ENCODE measurements at regions not wholly inside any gene's neighbourhood (a gene's known extent, or its start where the extent isn't known, plus 50 kb on each side); places are given as distances from the start of the nearest gene placed in this dataset.

- Histone ChIP-seq H3K4me1 (peaks cover 6% of the 10 kb centered on the region), H3K36me3 (no peaks in the 10 kb centered on the region), H3K27me3 (no peaks in the 10 kb centered on the region), H3K4me3 (no peak overlapping the region), H3K9me3 (no peaks in the 10 kb centered on the region), H3K27ac (no peak overlapping the region)
- intact Hi-C loops (cut with DNase I): no loop called here
- TF ChIP-seq CTCF (IDR thresholded peaks at IDR 0.05) (no peak), POLR2AphosphoS5 (IDR thresholded peaks at IDR 0.05; ENCODE audit: insufficient read depth in 1 of 2, low read depth in 1 of 2) (no peak), POLR2A (IDR thresholded peaks at IDR 0.05) (no peak)
- no peak for DNase-seq (ENCODE audit: extremely low spot score in 2 of 2)
Measured at GRCh38 chr3:194009019-194009418, 126.9 kb upstream of the HES1 start.

- H3K27me3 ChIP-seq: no peaks in the 10 kb centered on the region
- H3K27ac ChIP-seq: no peak overlapping the region
- H3K9me3 ChIP-seq: no peaks in the 10 kb centered on the region
- intact Hi-C loops (cut with DNase I): no loop called here
- no peak overlapping the region for H3K4me3 ChIP-seq
- TF ChIP-seq POLR2AphosphoS5 (IDR thresholded peaks at IDR 0.05; ENCODE audit: insufficient read depth in 1 of 2, low read depth in 1 of 2) (no peak), CTCF (IDR thresholded peaks at IDR 0.05) (no peak), POLR2A (IDR thresholded peaks at IDR 0.05) (no peak)
- H3K4me1 ChIP-seq: no peaks in the 10 kb centered on the region
- no peak for DNase-seq (ENCODE audit: extremely low spot score in 2 of 2)
- no peaks in the 10 kb centered on the region for H3K36me3 ChIP-seq
Measured at GRCh38 chr3:194009892-194010533, 125.9 kb upstream of the HES1 start.

- no peak for DNase-seq (ENCODE audit: extremely low spot score in 2 of 2)
- intact Hi-C loops (cut with DNase I): no loop called here
- no peak for TF ChIP-seq CTCF (IDR thresholded peaks at IDR 0.05)
- TF ChIP-seq POLR2A (IDR thresholded peaks at IDR 0.05): no peak
- TF ChIP-seq POLR2AphosphoS5 (IDR thresholded peaks at IDR 0.05; ENCODE audit: insufficient read depth in 1 of 2, low read depth in 1 of 2): no peak
- no peaks in the 10 kb centered on the region for H3K9me3 ChIP-seq
- no peak overlapping the region for H3K4me3 ChIP-seq
- H3K27ac ChIP-seq: no peak overlapping the region
- no peaks in the 10 kb centered on the region for H3K4me1 ChIP-seq
- H3K36me3 ChIP-seq: no peaks in the 10 kb centered on the region
- H3K27me3 ChIP-seq: no peaks in the 10 kb centered on the region
Measured at GRCh38 chr3:194011807-194012206, 124.1 kb upstream of the HES1 start.

GRCh38 chr3:194013928-194014327 is 122.0 kb upstream of the HES1 start:
- DNase-seq (ENCODE audit: extremely low spot score in 2 of 2): no peak
- no peaks in the 10 kb centered on the region for H3K36me3 ChIP-seq
- no peak overlapping the region for H3K4me3 ChIP-seq
- H3K9me3 ChIP-seq: no peaks in the 10 kb centered on the region
- H3K4me1 ChIP-seq: no peaks in the 10 kb centered on the region
- intact Hi-C loops (cut with DNase I): no loop called here
- no peak for TF ChIP-seq POLR2AphosphoS5 (IDR thresholded peaks at IDR 0.05; ENCODE audit: insufficient read depth in 1 of 2, low read depth in 1 of 2)
- TF ChIP-seq POLR2A (IDR thresholded peaks at IDR 0.05): no peak
- no peak for TF ChIP-seq CTCF (IDR thresholded peaks at IDR 0.05)
- no peak overlapping the region for H3K27ac ChIP-seq
- H3K27me3 ChIP-seq: no peaks in the 10 kb centered on the region

GRCh38 chr3:194014756-194015155 is 121.2 kb upstream of the HES1 start:
- H3K9me3 ChIP-seq: no peaks in the 10 kb centered on the region
- no peak overlapping the region for H3K4me3 ChIP-seq
- H3K27ac ChIP-seq: no peak overlapping the region
- DNase-seq (ENCODE audit: extremely low spot score in 2 of 2): no peak
- H3K4me1 ChIP-seq: no peaks in the 10 kb centered on the region
- TF ChIP-seq POLR2AphosphoS5 (IDR thresholded peaks at IDR 0.05; ENCODE audit: insufficient read depth in 1 of 2, low read depth in 1 of 2) (no peak), POLR2A (IDR thresholded peaks at IDR 0.05) (no peak), CTCF (IDR thresholded peaks at IDR 0.05) (no peak)
- no peaks in the 10 kb centered on the region for H3K36me3 ChIP-seq
- H3K27me3 ChIP-seq: no peaks in the 10 kb centered on the region
- intact Hi-C loops (cut with DNase I): no loop called here
